Fibroblast of the aortic adventitia (primary cell): ENCODE measurements at regions not wholly inside any gene's neighbourhood (a gene's known extent, or its start where the extent isn't known, plus 50 kb on each side); places are given as distances from the start of the nearest gene placed in this dataset.

Experiments
- DNase-seq: peaks from one replicate; pipeline ENCODE4 v3.0.0-alpha.2; 2010; ENCODE audit warnings: low read depth
- H3K4me3 ChIP-seq: 2 replicates; pipeline ENCODE4 v1.5.1; 2011; ENCODE audit warnings: low read depth, mild to moderate bottlenecking, control low read depth, low read length, moderate library complexity
- CTCF ChIP-seq: IDR thresholded peaks from 2 replicates; pipeline ENCODE4 v1.5.1; 2011; ENCODE audit warnings: mild to moderate bottlenecking, low read length, control low read depth, inconsistent platforms; ENCODE audit not compliant: insufficient read depth

DNA sequence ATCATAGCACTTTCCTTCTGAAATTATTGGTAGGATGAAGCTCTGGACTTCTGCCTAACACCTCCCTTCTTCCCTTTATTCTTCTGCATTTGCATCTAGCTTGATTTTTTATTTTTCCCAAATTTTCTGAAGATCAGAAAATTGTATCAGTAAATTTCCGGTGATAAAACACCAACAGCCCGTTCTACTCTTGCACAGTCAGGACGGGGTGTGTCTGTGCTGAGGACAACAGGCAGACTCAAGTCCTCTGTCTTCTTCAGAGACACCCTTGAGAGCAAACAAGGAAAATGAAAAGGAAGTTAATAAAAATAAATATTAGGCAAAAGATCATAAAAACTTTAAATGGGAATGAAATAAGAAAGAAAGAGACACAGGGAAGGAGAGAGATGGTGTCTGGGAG is 120.7 kb downstream of the ARL4C start:
- no peak overlapping the region for H3K4me3 ChIP-seq
- DNase-seq, result no peak
- TF ChIP-seq CTCF, result no peak

GRCh38 chr2:234375176-234375880 is 121.6 kb downstream of the ARL4C start:
- no peak for TF ChIP-seq CTCF
- H3K4me3 ChIP-seq, result no peak overlapping the region
- no peak for DNase-seq

- no peak overlapping the region for H3K4me3 ChIP-seq
- TF ChIP-seq CTCF, result no peak
- peak; percentile 28 for DNase-seq
Measured at GRCh38 chr2:234374736-234375135, 122.1 kb downstream of the ARL4C start.

DNA sequence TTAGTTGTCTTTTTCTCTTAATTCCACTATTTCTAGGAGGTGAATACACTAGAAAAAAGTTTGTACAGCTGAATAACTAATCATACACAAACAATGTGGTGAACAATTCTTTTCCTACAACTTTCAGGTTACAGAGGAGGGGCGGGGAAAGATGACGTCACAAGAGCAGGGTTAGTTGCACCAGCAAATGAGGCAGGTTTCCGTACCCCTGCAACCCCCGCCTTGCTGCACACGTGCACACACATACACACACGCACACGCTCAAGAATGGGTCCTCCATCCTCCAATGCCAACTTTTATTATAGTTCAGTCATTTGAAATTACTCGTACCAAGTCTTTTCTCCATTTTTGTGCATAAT is 122.8 kb downstream of the ARL4C start:
- TF ChIP-seq CTCF, result no peak
- H3K4me3 ChIP-seq, result no peak overlapping the region
- no peak for DNase-seq

GRCh38 chr2:234373481-234374149 is 123.3 kb downstream of the ARL4C start:
- TF ChIP-seq CTCF, result no peak
- no peak for DNase-seq
- H3K4me3 ChIP-seq, result no peak overlapping the region

GRCh38 chr2:234373060-234373459 is 123.8 kb downstream of the ARL4C start:
- no peak for DNase-seq
- TF ChIP-seq CTCF, result no peak
- H3K4me3 ChIP-seq, result no peak overlapping the region

DNA sequence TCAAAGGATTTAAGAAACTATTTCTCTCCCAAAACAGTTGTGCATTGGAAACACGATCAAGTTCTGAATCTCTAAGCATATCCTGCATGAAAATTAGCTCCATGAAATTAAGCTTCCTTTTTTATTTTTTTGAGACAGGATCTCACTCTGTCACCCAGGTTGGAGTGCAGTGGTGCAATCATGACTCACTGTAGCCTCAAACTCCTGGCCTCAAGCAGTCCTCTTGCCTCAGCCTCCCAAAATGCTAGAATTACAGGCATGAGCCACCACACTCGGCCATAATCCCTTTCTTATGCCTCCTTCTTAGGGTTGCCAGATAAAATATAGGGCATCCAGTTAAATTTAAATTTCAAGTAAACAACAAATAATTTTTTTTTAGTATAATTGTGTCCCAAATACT is 124.4 kb downstream of the ARL4C start:
- no peak overlapping the region for H3K4me3 ChIP-seq
- no peak for TF ChIP-seq CTCF
- no peak for DNase-seq
